NCI-H345 (cell line): ENCODE measurements at regions not wholly inside any gene's neighbourhood (a gene's known extent, or its start where the extent isn't known, plus 50 kb on each side); places are given as distances from the start of the nearest gene placed in this dataset.

ENCODE experiments used
- DNase-seq: peaks from one replicate; lab custom pipeline; 2025; lab: John Stamatoyannopoulos, UW

- no peak for DNase-seq
Observed at GRCh38 chr13:112001571-112001970, 65.4 kb upstream of the SOX1 start.

GRCh38 chr13:112003396-112003795 is 63.6 kb upstream of the SOX1 start:
- DNase-seq = no peak

GRCh38 chr13:112003941-112004340 is 63.0 kb upstream of the SOX1 start:
- DNase-seq = no peak

GRCh38 chr13:112005925-112006324 is 61.0 kb upstream of the SOX1 start:
- no peak for DNase-seq

- no peak for DNase-seq
Observed at GRCh38 chr13:112007191-112007590, 59.8 kb upstream of the SOX1 start.

- DNase-seq = no peak
Observed at GRCh38 chr13:112010714-112011113, 56.2 kb upstream of the SOX1 start.

GRCh38 chr13:112012016-112012704 is 54.8 kb upstream of the SOX1 start:
- DNase-seq = no peak

- DNase-seq = no peak
Observed at GRCh38 chr13:112012705-112013085, 54.3 kb upstream of the SOX1 start.

GRCh38 chr13:112013665-112014064 is 53.3 kb upstream of the SOX1 start:
- no peak for DNase-seq

- DNase-seq = no peak
Observed at GRCh38 chr13:112014857-112015256, 52.1 kb upstream of the SOX1 start.
